ENCODE measurements at regions not wholly inside any gene's neighbourhood (a gene's known extent, or its start where the extent isn't known, plus 50 kb on each side); places are given as distances from the start of the nearest gene placed in this dataset.

DNA sequence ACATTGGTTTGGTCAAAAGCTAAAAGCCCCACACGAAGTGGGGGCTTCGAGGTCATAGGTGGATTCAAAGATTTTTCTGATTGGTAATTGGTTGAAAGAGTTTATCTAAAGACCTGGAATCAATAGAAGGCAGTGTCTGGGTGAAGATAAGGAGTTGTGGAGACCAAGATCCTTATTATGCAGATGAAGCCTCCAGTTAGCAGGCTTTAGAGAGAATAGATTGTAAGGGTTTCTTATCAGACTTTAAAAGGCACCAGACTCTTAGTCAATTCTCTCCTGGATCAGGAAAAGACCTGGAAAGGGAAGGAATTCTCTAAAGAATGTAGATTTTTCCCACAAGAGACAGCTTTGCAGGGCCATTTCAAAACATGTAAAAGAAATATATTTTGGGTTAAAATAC is 260.2 kb downstream of the PHF14 start:
- DNase-seq, result no peak
- no peaks in the 10 kb centered on the region for H3K27me3 ChIP-seq
- H3K4me3 ChIP-seq, result no peak overlapping the region
- intact Hi-C loops (cut with DNase I), result no loop called here
- TF ChIP-seq, protein P1, sequence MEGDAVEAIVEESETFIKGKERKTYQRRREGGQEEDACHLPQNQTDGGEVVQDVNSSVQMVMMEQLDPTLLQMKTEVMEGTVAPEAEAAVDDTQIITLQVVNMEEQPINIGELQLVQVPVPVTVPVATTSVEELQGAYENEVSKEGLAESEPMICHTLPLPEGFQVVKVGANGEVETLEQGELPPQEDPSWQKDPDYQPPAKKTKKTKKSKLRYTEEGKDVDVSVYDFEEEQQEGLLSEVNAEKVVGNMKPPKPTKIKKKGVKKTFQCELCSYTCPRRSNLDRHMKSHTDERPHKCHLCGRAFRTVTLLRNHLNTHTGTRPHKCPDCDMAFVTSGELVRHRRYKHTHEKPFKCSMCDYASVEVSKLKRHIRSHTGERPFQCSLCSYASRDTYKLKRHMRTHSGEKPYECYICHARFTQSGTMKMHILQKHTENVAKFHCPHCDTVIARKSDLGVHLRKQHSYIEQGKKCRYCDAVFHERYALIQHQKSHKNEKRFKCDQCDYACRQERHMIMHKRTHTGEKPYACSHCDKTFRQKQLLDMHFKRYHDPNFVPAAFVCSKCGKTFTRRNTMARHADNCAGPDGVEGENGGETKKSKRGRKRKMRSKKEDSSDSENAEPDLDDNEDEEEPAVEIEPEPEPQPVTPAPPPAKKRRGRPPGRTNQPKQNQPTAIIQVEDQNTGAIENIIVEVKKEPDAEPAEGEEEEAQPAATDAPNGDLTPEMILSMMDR (IDR thresholded peaks at IDR 0.05), result no peak
- no peak overlapping the region for H3K27ac ChIP-seq
- no peaks in the 10 kb centered on the region for H3K36me3 ChIP-seq
- no peaks in the 10 kb centered on the region for H3K4me1 ChIP-seq
- ATAC-seq, result no peak
- H3K9me3 ChIP-seq, result no peaks in the 10 kb centered on the region

DNA sequence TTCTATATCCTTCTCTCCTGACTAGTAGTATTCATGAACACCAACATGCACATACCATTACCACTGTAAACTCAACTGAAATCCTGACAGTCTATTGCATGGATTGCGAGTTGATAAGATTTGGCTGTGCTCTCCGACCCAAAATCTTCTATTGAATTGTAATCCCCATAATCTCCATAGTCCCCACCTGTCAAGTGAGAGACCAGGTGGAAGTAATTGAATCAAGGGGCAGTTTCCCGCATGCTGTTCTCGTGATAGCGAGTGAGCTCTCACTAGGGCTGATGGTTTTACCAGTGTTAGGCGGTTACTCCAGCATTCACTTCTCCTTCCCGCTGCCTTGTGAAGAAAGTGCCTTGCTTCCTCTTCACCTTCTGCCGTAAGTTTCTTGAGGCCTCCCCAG is 261.8 kb downstream of the PHF14 start:
- no peak overlapping the region for H3K27ac ChIP-seq
- DNase-seq (no peak), ATAC-seq (no peak)
- no peaks in the 10 kb centered on the region for H3K9me3 ChIP-seq
- intact Hi-C loops (cut with DNase I), result no loop called here
- TF ChIP-seq, protein P1 (IDR thresholded peaks at IDR 0.05), result no peak
- H3K4me3 ChIP-seq, result no peak overlapping the region
- H3K4me1 ChIP-seq, result no peaks in the 10 kb centered on the region
- H3K27me3 ChIP-seq, result no peaks in the 10 kb centered on the region
- H3K36me3 ChIP-seq, result no peaks in the 10 kb centered on the region

DNA sequence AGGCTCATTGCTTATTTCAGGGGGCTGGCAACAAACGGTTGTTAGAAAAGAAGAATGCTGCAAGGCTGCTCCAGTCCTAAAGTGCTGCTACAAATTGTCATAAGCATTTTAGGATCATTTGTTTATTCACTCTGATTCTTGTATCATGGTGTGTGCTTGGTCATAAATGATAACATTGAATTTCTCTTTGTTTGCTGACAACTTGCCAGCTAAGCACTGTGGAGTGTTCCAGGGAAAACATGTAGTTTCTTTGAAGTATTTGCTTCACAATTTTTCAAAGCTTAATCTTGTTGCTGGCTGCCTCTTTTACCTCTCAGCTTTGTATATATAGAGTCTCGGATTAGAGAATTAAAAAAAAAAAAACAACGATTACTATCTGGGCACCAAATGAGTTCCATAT is 263.0 kb downstream of the PHF14 start:
- Histone ChIP-seq H3K4me1 (no peaks in the 10 kb centered on the region), H3K9me3 (no peaks in the 10 kb centered on the region), H3K27me3 (no peaks in the 10 kb centered on the region), H3K27ac (no peak overlapping the region), H3K36me3 (no peaks in the 10 kb centered on the region), H3K4me3 (no peak overlapping the region)
- TF ChIP-seq, protein P1 (IDR thresholded peaks at IDR 0.05), result no peak
- DNase-seq, result peak in 1 of 4 donors; percentile 28
- intact Hi-C loops (cut with DNase I), result no loop called here
- peak; percentile 53 for ATAC-seq

DNA sequence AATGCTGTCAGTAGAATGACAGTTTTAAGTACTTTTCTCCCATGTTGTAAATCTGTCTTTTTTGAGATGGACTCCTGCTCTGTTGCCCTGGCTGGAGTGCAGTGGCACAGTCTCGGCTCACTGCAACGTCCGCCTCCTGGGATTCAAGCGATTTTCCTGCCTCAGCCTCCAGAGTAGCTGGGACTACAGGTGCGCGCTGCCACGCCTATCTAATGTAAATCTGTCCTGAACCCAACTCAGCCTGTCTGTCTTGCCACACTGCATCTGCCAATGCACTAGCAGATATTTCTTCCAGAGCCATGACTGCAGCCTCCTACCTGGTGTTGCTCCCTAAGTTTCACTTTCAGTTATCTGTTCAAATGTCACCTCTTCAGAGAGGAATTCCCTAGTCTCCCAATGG is 264.1 kb downstream of the PHF14 start:
- TF ChIP-seq, protein P1 (IDR thresholded peaks at IDR 0.05), result no peak
- no peak overlapping the region for H3K4me3 ChIP-seq
- ATAC-seq, result peak; percentile 51

DNA sequence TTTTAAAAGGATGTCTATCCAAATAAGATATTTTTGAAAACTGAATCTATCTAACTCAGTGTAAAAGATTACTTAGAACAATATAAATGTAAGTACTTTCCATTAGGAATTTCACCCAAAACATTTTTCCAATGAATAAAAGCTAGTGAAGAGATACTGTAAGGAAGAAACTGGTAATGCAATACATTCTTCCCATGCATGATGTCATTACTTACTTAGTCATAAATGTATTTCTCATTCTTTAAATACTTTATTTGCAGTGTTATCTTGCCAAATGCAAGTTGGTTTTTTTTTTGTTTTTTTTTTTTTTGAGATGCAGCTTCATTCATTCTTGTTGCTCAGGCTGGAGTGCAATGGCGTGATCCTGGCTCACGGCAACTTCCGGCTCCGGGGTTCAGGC is 265.6 kb downstream of the PHF14 start:
- no peak for DNase-seq
- intact Hi-C loops (cut with DNase I), result no loop called here
- H3K9me3 ChIP-seq, result no peaks in the 10 kb centered on the region
- no peaks in the 10 kb centered on the region for H3K36me3 ChIP-seq
- no peak for ATAC-seq
- no peaks in the 10 kb centered on the region for H3K4me1 ChIP-seq
- TF ChIP-seq, protein P1 (IDR thresholded peaks at IDR 0.05), result no peak
- no peaks in the 10 kb centered on the region for H3K27me3 ChIP-seq
- H3K4me3 ChIP-seq, result no peak overlapping the region
- no peak overlapping the region for H3K27ac ChIP-seq

More for the DNA sequence above, 264.1 kb downstream of the PHF14 start:
- no peak overlapping the region for H3K27ac ChIP-seq
- peak in 1 of 4 donors; percentile 30 for DNase-seq
- no peaks in the 10 kb centered on the region for H3K4me1 ChIP-seq
- H3K36me3 ChIP-seq, result no peaks in the 10 kb centered on the region
- intact Hi-C loops (cut with DNase I), result no loop called here
- no peaks in the 10 kb centered on the region for H3K27me3 ChIP-seq
- H3K9me3 ChIP-seq, result no peaks in the 10 kb centered on the region

Measured in left lung (tissue), 4 donors.